ENCODE measurements at regions not wholly inside any gene's neighbourhood (a gene's known extent, or its start where the extent isn't known, plus 50 kb on each side); places are given as distances from the start of the nearest gene placed in this dataset.
A peak's percentile ranks its signal among the peaks of the same experiment; 100 is the strongest.

DNA sequence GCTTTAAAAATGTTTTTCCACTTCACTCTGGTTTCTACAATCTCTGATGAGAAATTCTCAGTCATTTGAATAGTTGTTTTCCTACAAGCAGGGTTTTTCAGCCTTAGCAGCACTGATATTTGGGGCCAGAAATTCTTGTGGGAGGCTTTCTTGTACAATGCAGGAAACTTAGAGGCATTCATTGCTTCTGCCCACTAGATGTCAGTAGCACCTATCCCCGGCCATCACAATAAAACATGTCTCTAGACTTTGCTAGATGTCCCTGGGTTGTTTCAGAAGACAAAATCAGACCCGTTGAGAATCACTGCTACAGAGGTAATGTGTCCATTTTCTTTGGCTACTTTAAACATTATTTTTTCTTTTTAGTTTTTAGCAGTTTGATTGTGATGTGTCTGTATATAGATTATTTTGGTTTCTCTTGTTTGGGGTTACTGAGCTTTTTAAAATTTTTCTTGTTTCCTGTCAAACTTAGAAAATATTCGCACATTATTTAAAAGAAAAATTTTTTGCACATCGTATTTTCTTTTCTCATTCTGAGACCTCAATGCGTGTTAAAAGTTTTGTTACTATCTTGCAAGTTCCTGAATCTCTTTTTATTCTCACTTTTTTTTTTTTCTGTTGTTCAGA lies 60.8 kb upstream of the CCDC179 start:
- 34 to 49% (median 45%) methylated on average over 5 of the region's 5 CpGs for WGBS, 5 donors
- Histone ChIP-seq H3K4me1 (peaks cover 0 to 30% (median 9%) of the 10 kb centered on the region in 4 donors), H3K4me3 (no peak overlapping the region), H3K27me3 (no peaks in the 10 kb centered on the region), H3K36me3 (no peaks in the 10 kb centered on the region), H3K27ac (no peak overlapping the region), H3K9me3 (no peaks in the 10 kb centered on the region)
- intact Hi-C loops (cut with DNase I; ENCODE audit: low total_unique reads), result no loop called here
- peak in 1 of 2 donors; percentile 84 for DNase-seq
- TF ChIP-seq POLR2A (IDR thresholded peaks at IDR 0.05) (no peak), EP300 (IDR thresholded peaks at IDR 0.05) (no peak), POLR2AphosphoS5 (IDR thresholded peaks at IDR 0.05) (no peak)
- TF ChIP-seq, protein P1, sequence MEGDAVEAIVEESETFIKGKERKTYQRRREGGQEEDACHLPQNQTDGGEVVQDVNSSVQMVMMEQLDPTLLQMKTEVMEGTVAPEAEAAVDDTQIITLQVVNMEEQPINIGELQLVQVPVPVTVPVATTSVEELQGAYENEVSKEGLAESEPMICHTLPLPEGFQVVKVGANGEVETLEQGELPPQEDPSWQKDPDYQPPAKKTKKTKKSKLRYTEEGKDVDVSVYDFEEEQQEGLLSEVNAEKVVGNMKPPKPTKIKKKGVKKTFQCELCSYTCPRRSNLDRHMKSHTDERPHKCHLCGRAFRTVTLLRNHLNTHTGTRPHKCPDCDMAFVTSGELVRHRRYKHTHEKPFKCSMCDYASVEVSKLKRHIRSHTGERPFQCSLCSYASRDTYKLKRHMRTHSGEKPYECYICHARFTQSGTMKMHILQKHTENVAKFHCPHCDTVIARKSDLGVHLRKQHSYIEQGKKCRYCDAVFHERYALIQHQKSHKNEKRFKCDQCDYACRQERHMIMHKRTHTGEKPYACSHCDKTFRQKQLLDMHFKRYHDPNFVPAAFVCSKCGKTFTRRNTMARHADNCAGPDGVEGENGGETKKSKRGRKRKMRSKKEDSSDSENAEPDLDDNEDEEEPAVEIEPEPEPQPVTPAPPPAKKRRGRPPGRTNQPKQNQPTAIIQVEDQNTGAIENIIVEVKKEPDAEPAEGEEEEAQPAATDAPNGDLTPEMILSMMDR (IDR thresholded peaks at IDR 0.05), result peak in 4 of 7 experiments; percentile 38 to 56 (median 48)

DNA sequence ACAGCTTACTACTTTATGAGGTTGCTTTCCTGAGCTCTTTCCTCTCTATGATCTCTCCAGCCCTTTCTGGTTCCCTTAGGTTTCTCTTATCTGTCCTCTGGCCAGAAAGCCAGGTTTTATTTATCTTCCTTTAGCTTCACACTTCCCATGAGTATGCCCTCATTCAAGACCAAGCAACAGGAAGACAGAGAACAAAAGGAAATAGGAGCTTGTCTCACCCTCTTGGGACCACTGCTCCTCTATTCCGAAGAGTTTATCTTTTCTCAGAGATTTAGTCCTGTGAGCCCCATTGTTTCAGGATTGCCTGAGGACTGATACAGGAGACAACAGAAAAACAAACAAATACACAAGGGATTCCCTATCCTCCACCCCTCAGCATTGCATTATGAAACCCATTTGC lies 62.4 kb upstream of the CCDC179 start:
- TF ChIP-seq POLR2A (IDR thresholded peaks at IDR 0.05) (no peak), EP300 (IDR thresholded peaks at IDR 0.05) (no peak), POLR2AphosphoS5 (IDR thresholded peaks at IDR 0.05) (no peak)
- TF ChIP-seq, protein P1 (IDR thresholded peaks at IDR 0.05), result no peak
- Histone ChIP-seq H3K9me3 (no peaks in the 10 kb centered on the region), H3K4me1 (peaks cover 0 to 30% (median 9%) of the 10 kb centered on the region in 4 donors), H3K27ac (no peak overlapping the region), H3K36me3 (no peaks in the 10 kb centered on the region), H3K27me3 (no peaks in the 10 kb centered on the region), H3K4me3 (no peak overlapping the region)
- WGBS, 5 donors, result 43 to 81% (median 45%) methylated on average over 1 of the region's 1 CpG
- intact Hi-C loops (cut with DNase I; ENCODE audit: low total_unique reads), result no loop called here
- no peak for DNase-seq

DNA sequence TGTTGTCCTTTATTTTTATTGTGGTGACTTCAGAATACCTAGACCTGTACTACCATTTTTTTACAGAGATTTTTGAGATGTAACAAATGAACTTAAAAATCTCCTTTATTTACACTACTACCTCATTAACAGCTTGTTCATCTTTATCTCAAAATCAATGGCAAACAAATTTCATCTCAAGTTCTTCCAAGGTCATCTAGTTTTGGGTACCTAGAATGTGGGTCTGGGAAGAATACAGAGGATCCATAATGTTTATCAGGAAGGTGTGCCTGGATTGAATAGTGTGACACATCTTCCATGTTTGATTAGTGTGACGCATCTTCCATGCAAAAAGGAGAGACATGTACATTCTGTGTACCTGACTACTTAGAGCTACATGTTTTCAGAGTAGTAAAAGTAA lies 63.3 kb upstream of the CCDC179 start:
- no peaks in the 10 kb centered on the region for H3K36me3 ChIP-seq
- no peak for DNase-seq
- H3K9me3 ChIP-seq, result no peaks in the 10 kb centered on the region
- peaks cover 0 to 30% (median 9%) of the 10 kb centered on the region in 4 donors for H3K4me1 ChIP-seq
- no peak overlapping the region for H3K27ac ChIP-seq
- no peak overlapping the region for H3K4me3 ChIP-seq
- WGBS, 5 donors, result 43 to 83% (median 58%) methylated on average over 1 of the region's 1 CpG
- TF ChIP-seq, protein P1 (IDR thresholded peaks at IDR 0.05), result no peak
- H3K27me3 ChIP-seq, result no peaks in the 10 kb centered on the region
- intact Hi-C loops (cut with DNase I; ENCODE audit: low total_unique reads), result no loop called here

DNA sequence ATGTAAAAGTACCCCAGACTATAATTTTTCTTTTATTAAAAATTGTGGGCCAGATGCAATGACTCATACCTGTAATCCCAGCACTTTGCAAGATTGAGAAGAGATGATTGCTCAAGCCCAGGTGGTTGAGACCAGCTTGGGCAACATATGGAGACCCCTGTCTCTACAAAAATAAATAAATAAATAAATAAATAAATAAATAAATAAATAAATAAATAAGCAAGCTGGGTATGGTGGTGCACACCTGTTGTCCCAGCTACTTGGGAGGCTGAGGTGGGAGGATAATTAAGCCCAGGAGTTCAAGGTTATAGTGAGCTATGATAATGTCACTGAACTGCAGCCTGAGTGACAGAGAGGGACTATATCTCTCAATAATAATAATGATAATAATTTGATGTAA lies 66.1 kb upstream of the CCDC179 start:
- H3K27ac ChIP-seq, result no peak overlapping the region
- no peak overlapping the region for H3K4me3 ChIP-seq
- H3K4me1 ChIP-seq, result peaks cover 0 to 19% (median 7%) of the 10 kb centered on the region in 4 donors
- no peaks in the 10 kb centered on the region for H3K36me3 ChIP-seq
- no peaks in the 10 kb centered on the region for H3K27me3 ChIP-seq
- intact Hi-C loops (cut with DNase I; ENCODE audit: low total_unique reads), result no loop called here
- no peak for DNase-seq
- H3K9me3 ChIP-seq, result no peaks in the 10 kb centered on the region
- TF ChIP-seq POLR2AphosphoS5 (IDR thresholded peaks at IDR 0.05), result no peak
- TF ChIP-seq, protein P1 (IDR thresholded peaks at IDR 0.05), result no peak
- TF ChIP-seq EP300 (IDR thresholded peaks at IDR 0.05), result no peak
- TF ChIP-seq POLR2A (IDR thresholded peaks at IDR 0.05), result no peak

Measured in stomach (tissue), 8 donors.